T-helper 22 cell (primary cell): ENCODE measurements at regions not wholly inside any gene's neighbourhood (a gene's known extent, or its start where the extent isn't known, plus 50 kb on each side); places are given as distances from the start of the nearest gene placed in this dataset.
"Not testable (repeated sequence)": the region's sequence is repeated elsewhere in the genome, so short reads cannot be mapped to it uniquely, and the experiment has no call there.

ENCODE experiments used
- DNase-seq: peaks from one replicate; pipeline ENCODE4 v3.0.0-alpha.2; 2020; ENCODE audit warnings: low read depth

- no peak for DNase-seq
Measured at GRCh38 chr3:18236726-18237125, 188.4 kb downstream of the SATB1 start.

- DNase-seq = no peak
Measured at GRCh38 chr3:18234717-18235335, 190.3 kb downstream of the SATB1 start.

- no peak for DNase-seq
Measured at GRCh38 chr3:18233987-18234716, 191.0 kb downstream of the SATB1 start.

- DNase-seq = no peak
Measured at GRCh38 chr3:18232317-18232716, 192.8 kb downstream of the SATB1 start.

- no peak for DNase-seq
Measured at GRCh38 chr3:18228060-18228459, 197.1 kb downstream of the SATB1 start.

- no peak for DNase-seq
Measured at GRCh38 chr3:18225709-18226108, 199.4 kb downstream of the SATB1 start.

- DNase-seq = no peak
Measured at GRCh38 chr3:18224426-18224825, 200.7 kb downstream of the SATB1 start.

- DNase-seq = no peak
Measured at GRCh38 chr3:18223974-18224373, 201.2 kb downstream of the SATB1 start.

GRCh38 chr3:18223571-18223970 lies 201.6 kb downstream of the SATB1 start:
- DNase-seq = no peak

- DNase-seq = no peak
Measured at GRCh38 chr3:18222686-18223085, 202.5 kb downstream of the SATB1 start.

- no peak for DNase-seq
Measured at GRCh38 chr3:18217507-18218174, 207.5 kb downstream of the SATB1 start.

GRCh38 chr3:18216996-18217395 lies 208.1 kb downstream of the SATB1 start:
- DNase-seq = no peak

GRCh38 chr3:18215639-18216038 lies 209.5 kb downstream of the SATB1 start:
- DNase-seq = no peak

- DNase-seq = no peak
Measured at GRCh38 chr3:18211116-18211515, 214.0 kb downstream of the SATB1 start.

GRCh38 chr3:18208856-18209255 lies 216.3 kb downstream of the SATB1 start:
- DNase-seq = no peak

GRCh38 chr3:18208091-18208490 lies 217.0 kb downstream of the SATB1 start:
- DNase-seq = no peak

- DNase-seq = no peak
Measured at GRCh38 chr3:18207226-18207625, 217.9 kb downstream of the SATB1 start.

GRCh38 chr3:18205701-18206100 lies 219.4 kb downstream of the SATB1 start:
- DNase-seq = not testable (repeated sequence)

GRCh38 chr3:18201315-18201714 lies 223.8 kb downstream of the SATB1 start:
- no peak for DNase-seq

GRCh38 chr3:18199757-18200156 lies 225.4 kb downstream of the SATB1 start:
- DNase-seq = no peak

GRCh38 chr3:18195836-18196235 lies 229.3 kb downstream of the SATB1 start:
- DNase-seq = no peak

- DNase-seq = no peak
Measured at GRCh38 chr3:18194431-18194830, 230.7 kb downstream of the SATB1 start.

GRCh38 chr3:18190646-18191045 lies 234.5 kb downstream of the SATB1 start:
- no peak for DNase-seq
